GM23338 (cell line): ENCODE measurements at regions not wholly inside any gene's neighbourhood (a gene's known extent, or its start where the extent isn't known, plus 50 kb on each side); places are given as distances from the start of the nearest gene placed in this dataset.

Experiments
- CREB1 ChIP-seq: fragments of 250-450 bp; sonication (Bioruptor Pico); IDR thresholded peaks from 2 replicates; pipeline ENCODE4 v1.5.0; 2020; ENCODE audit warnings: low read depth, mild to moderate bottlenecking, moderate library complexity
- EZH2 ChIP-seq: fragments of 200-600 bp; sonication (generic); IDR thresholded peaks from one replicate; pipeline ENCODE4 v1.8.0; 2017; ENCODE audit warnings: antibody characterized with exemption, mild to moderate bottlenecking, low read depth; ENCODE audit not compliant: unreplicated experiment
- EZH2phosphoT487 ChIP-seq: fragments of 200-600 bp; sonication (generic); IDR thresholded peaks from one replicate; pipeline ENCODE4 v1.8.1; 2018; ENCODE audit warnings: antibody characterized with exemption; ENCODE audit not compliant: unreplicated experiment
- JUNB ChIP-seq: IDR thresholded peaks from one replicate; pipeline ENCODE4 v1.6.1; 2016; ENCODE audit warnings: antibody characterized with exemption; ENCODE audit not compliant: unreplicated experiment
- STAT1 ChIP-seq: IDR thresholded peaks from one replicate; pipeline ENCODE4 v1.6.1; 2016; ENCODE audit warnings: antibody characterized with exemption; ENCODE audit not compliant: unreplicated experiment
- TF ChIP-seq, protein P1 (sequence below): fragments of 250-450 bp; sonication (Bioruptor Pico); IDR thresholded peaks from 2 replicates; pipeline ENCODE4 v1.5.0; 2020; ENCODE audit warnings: mild to moderate bottlenecking, moderate library complexity
- TF ChIP-seq, protein P2 (sequence below), 2 experiments: fragments of 200-600 bp in 1 of 2; sonication (generic) in 1 of 2; conservative IDR thresholded peaks; 2 replicates each; pipeline versions ENCODE4 v1.5.1 to v1.6.1; 2016 to 2017; ENCODE audit warnings: antibody characterized with exemption in 2 of 2, low read depth in 2 of 2, mild to moderate bottlenecking in 2 of 2, moderate library complexity in 1 of 2
- TF ChIP-seq, protein P3 (sequence below): IDR thresholded peaks from one replicate; pipeline ENCODE4 v1.6.1; 2018; ENCODE audit warnings: antibody characterized with exemption; ENCODE audit not compliant: unreplicated experiment
- TF ChIP-seq, protein P4 (sequence below): IDR thresholded peaks from 2 replicates; pipeline ENCODE4 v1.6.1; 2016; ENCODE audit warnings: antibody characterized with exemption

DNA sequence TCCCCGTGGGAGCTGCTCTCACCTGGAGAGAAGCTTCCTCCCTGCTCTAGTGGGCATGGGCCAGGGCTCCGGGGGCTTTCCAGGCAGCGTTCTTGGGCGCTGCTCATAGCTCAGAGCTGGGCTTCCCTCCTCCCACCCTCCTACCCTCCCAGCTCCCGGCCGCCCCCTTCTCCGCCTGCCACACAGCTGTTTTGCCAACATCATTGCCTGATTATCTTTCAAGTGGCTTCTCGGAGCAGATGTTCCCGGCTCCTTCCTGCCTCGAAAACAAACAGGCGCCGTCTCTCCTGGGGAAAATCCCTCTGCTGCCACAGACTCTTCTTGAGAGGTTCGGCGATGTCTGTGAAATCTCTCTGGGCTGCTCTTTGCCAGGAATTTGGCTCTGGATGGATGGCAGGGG is 195.6 kb downstream of the RPLP1 start (continued):
- TF ChIP-seq, protein P1, sequence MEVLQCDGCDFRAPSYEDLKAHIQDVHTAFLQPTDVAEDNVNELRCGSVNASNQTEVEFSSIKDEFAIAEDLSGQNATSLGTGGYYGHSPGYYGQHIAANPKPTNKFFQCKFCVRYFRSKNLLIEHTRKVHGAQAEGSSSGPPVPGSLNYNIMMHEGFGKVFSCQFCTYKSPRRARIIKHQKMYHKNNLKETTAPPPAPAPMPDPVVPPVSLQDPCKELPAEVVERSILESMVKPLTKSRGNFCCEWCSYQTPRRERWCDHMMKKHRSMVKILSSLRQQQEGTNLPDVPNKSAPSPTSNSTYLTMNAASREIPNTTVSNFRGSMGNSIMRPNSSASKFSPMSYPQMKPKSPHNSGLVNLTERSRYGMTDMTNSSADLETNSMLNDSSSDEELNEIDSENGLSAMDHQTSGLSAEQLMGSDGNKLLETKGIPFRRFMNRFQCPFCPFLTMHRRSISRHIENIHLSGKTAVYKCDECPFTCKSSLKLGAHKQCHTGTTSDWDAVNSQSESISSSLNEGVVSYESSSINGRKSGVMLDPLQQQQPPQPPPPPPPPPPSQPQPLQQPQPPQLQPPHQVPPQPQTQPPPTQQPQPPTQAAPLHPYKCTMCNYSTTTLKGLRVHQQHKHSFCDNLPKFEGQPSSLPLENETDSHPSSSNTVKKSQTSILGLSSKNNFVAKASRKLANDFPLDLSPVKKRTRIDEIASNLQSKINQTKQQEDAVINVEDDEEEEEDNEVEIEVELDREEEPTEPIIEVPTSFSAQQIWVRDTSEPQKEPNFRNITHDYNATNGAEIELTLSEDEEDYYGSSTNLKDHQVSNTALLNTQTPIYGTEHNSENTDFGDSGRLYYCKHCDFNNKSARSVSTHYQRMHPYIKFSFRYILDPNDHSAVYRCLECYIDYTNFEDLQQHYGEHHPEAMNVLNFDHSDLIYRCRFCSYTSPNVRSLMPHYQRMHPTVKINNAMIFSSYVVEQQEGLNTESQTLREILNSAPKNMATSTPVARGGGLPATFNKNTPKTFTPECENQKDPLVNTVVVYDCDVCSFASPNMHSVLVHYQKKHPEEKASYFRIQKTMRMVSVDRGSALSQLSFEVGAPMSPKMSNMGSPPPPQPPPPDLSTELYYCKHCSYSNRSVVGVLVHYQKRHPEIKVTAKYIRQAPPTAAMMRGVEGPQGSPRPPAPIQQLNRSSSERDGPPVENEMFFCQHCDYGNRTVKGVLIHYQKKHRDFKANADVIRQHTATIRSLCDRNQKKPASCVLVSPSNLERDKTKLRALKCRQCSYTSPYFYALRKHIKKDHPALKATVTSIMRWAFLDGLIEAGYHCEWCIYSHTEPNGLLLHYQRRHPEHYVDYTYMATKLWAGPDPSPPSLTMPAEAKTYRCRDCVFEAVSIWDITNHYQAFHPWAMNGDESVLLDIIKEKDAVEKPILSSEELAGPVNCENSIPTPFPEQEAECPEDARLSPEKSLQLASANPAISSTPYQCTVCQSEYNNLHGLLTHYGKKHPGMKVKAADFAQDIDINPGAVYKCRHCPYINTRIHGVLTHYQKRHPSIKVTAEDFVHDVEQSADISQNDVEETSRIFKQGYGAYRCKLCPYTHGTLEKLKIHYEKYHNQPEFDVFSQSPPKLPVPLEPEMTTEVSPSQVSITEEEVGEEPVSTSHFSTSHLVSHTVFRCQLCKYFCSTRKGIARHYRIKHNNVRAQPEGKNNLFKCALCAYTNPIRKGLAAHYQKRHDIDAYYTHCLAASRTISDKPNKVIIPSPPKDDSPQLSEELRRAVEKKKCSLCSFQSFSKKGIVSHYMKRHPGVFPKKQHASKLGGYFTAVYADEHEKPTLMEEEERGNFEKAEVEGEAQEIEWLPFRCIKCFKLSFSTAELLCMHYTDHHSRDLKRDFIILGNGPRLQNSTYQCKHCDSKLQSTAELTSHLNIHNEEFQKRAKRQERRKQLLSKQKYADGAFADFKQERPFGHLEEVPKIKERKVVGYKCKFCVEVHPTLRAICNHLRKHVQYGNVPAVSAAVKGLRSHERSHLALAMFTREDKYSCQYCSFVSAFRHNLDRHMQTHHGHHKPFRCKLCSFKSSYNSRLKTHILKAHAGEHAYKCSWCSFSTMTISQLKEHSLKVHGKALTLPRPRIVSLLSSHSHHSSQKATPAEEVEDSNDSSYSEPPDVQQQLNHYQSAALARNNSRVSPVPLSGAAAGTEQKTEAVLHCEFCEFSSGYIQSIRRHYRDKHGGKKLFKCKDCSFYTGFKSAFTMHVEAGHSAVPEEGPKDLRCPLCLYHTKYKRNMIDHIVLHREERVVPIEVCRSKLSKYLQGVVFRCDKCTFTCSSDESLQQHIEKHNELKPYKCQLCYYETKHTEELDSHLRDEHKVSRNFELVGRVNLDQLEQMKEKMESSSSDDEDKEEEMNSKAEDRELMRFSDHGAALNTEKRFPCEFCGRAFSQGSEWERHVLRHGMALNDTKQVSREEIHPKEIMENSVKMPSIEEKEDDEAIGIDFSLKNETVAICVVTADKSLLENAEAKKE = no peak
- TF ChIP-seq STAT1 (no peak), EZH2 (no peak), EZH2phosphoT487 (no peak), JUNB (no peak), CREB1 (CRISPR knock-in tag) (no peak)
- TF ChIP-seq, protein P2, sequence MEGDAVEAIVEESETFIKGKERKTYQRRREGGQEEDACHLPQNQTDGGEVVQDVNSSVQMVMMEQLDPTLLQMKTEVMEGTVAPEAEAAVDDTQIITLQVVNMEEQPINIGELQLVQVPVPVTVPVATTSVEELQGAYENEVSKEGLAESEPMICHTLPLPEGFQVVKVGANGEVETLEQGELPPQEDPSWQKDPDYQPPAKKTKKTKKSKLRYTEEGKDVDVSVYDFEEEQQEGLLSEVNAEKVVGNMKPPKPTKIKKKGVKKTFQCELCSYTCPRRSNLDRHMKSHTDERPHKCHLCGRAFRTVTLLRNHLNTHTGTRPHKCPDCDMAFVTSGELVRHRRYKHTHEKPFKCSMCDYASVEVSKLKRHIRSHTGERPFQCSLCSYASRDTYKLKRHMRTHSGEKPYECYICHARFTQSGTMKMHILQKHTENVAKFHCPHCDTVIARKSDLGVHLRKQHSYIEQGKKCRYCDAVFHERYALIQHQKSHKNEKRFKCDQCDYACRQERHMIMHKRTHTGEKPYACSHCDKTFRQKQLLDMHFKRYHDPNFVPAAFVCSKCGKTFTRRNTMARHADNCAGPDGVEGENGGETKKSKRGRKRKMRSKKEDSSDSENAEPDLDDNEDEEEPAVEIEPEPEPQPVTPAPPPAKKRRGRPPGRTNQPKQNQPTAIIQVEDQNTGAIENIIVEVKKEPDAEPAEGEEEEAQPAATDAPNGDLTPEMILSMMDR (conservative IDR thresholded peaks at IDR 0.05; ENCODE audit: low read depth in 2 of 2) = no peak
- TF ChIP-seq, protein P3, sequence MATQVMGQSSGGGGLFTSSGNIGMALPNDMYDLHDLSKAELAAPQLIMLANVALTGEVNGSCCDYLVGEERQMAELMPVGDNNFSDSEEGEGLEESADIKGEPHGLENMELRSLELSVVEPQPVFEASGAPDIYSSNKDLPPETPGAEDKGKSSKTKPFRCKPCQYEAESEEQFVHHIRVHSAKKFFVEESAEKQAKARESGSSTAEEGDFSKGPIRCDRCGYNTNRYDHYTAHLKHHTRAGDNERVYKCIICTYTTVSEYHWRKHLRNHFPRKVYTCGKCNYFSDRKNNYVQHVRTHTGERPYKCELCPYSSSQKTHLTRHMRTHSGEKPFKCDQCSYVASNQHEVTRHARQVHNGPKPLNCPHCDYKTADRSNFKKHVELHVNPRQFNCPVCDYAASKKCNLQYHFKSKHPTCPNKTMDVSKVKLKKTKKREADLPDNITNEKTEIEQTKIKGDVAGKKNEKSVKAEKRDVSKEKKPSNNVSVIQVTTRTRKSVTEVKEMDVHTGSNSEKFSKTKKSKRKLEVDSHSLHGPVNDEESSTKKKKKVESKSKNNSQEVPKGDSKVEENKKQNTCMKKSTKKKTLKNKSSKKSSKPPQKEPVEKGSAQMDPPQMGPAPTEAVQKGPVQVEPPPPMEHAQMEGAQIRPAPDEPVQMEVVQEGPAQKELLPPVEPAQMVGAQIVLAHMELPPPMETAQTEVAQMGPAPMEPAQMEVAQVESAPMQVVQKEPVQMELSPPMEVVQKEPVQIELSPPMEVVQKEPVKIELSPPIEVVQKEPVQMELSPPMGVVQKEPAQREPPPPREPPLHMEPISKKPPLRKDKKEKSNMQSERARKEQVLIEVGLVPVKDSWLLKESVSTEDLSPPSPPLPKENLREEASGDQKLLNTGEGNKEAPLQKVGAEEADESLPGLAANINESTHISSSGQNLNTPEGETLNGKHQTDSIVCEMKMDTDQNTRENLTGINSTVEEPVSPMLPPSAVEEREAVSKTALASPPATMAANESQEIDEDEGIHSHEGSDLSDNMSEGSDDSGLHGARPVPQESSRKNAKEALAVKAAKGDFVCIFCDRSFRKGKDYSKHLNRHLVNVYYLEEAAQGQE = no peak
- TF ChIP-seq, protein P4, sequence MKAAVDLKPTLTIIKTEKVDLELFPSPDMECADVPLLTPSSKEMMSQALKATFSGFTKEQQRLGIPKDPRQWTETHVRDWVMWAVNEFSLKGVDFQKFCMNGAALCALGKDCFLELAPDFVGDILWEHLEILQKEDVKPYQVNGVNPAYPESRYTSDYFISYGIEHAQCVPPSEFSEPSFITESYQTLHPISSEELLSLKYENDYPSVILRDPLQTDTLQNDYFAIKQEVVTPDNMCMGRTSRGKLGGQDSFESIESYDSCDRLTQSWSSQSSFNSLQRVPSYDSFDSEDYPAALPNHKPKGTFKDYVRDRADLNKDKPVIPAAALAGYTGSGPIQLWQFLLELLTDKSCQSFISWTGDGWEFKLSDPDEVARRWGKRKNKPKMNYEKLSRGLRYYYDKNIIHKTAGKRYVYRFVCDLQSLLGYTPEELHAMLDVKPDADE = no peak
